GM21526 (cell line): ENCODE measurements at regions not wholly inside any gene's neighbourhood (a gene's known extent, or its start where the extent isn't known, plus 50 kb on each side); places are given as distances from the start of the nearest gene placed in this dataset.

Source experiments
- ATAC-seq: cut with Tn5 transposase; IDR thresholded peaks from one replicate; pipeline ENCODE4 v1.9.1; 2021; ENCODE audit warnings: moderate library complexity; ENCODE audit not compliant: unreplicated experiment, low FRiP score

- no peak for ATAC-seq
These were observed 272.1 kb upstream of the TTC14 start for GRCh38 chr3:180329847-180330246.

- no peak for ATAC-seq
These were observed 271.5 kb upstream of the TTC14 start for GRCh38 chr3:180330440-180330839.

- ATAC-seq: peak; percentile 64
These were observed 269.4 kb upstream of the TTC14 start for GRCh38 chr3:180332608-180333007.

GRCh38 chr3:180335050-180335449, 266.9 kb upstream of the TTC14 start:
- no peak for ATAC-seq

- no peak for ATAC-seq
These were observed 261.6 kb upstream of the TTC14 start for GRCh38 chr3:180340395-180340794.

GRCh38 chr3:180341516-180341915, 260.4 kb upstream of the TTC14 start:
- no peak for ATAC-seq

DNA sequence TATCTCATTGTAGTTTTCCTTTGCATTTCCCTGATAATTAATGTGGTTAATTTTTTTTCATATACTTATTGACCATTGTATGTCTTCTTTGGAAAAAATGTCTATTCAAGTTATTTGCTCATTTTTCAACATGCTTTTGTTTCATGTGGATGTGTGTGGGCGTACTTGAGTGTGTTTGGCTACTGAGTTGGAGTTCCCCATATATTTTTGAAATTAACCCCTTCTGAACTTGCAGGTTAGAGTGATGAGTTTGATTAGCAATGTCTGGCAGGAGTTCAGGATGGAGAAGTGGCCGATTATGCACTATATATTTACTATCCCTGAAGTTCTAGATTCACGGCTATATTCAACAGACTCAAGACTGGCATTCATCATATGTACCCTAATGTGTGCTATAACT, 250.4 kb upstream of the TTC14 start:
- no peak for ATAC-seq

DNA sequence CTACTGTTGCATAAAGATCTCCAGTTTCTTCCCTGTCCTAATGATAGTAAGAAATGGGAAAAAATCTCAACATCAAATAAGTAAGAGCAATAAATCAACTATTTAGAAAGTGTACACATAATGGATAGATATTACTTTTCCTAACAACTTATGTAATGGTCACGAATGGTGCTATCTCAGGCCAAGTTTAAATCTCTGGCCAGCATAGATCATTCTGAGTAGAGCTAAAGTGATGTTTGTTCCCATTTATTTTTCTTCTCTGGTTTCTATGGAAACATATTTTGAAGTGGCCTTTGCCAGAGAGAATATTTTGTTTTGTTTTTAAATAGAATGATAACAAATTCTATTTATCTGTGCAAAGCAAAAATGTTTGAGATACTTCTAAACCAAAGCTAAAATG, 249.7 kb upstream of the TTC14 start:
- no peak for ATAC-seq

GRCh38 chr3:180354214-180354613, 247.7 kb upstream of the TTC14 start:
- no peak for ATAC-seq

DNA sequence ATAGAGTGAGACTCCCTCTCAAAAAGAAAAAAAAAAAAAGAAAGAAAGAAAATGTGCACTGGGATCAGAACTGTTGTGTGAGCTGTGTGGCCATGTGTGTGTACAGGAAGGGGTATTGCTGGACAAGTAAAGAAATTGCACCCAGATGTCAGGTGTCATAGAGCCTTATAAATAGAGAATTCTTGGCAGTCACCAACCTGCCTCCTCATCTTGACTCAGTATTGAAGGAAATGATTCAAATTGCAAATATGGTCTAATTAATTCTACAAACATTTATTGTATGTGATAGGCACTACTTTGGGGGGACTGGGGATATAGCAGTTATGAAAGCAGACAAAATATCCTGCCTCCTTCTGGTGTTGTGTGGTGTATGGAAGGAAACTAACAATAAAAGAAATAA, 243.8 kb upstream of the TTC14 start:
- no peak for ATAC-seq

DNA sequence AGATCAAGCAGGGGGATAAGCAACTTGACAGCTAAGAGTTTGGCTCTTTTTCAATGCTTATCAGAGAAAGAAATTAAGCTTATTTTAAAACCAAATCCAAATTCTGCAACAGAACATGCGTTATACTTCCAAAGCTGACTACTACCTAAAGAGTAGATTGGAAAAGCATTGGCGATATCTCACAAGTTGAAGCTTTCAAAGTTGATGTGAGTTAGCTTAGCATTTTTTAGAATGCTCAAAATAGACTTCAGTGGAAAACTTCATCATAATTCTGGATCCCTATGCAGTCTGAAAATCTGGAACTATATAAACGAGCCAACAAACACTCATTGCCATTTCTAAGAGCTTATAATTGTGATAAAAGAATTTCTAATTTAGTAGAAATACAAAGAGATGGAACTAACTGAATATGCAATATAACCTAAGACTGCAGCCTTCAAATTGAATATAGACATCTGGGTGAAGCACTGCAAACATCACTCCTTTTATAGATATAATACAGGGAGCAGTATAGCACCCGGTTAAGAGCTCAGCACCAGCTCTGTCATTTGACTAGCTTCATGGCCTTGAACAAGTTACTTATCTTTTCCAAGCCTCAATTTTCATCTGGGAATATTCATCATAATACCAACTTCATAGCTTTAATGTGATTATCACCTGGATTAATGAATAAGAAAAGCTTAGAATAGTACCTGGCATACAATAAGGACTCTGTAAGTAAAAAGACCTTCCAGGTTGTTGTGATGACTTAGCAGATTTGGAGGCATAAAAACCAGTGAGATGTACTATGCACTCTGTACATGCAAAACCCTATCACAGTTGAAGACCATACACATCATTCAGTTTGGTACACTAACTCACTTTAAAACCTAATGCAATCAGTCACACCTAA, 242.7 kb upstream of the TTC14 start:
- ATAC-seq: no peak

- ATAC-seq: no peak
These were observed 242.0 kb upstream of the TTC14 start for GRCh38 chr3:180359953-180360279.

DNA sequence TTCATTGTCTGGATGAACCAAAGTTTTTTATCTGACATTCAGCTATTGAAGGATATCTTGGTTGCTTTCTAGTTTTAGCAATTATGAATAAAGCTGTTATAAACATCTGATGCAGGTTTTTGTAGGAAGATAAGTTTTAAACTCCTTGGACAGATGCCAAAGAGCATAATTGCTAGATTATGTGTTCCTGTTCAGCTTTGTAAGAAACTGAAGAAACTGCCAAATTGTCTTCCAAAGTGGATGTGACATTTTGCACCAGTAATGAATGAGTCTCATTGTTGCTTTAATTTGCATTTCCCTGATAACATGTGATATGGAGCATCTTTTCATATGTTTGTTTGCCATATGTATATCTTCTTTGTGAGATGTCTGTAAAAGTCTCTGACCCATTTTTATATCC, 239.9 kb upstream of the TTC14 start:
- ATAC-seq: no peak

DNA sequence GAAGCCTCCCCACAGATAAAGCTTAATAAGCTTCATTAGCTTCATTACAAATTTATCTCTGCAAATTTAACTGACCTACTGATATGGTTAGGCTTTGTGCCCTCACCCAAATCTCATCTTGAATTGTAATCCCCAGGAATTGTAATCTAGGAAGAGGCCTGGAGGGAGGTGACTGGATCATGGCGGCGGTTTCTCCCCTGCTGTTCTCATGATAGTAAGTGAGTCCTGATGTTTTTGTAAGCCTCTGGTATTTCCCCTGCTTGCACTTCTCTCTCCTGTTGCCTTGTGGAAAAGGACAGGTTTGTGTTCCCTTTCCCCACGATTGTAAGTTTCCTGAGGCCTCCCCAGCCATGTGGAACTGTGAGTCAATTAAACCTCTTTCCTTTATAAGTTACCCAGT, 226.1 kb upstream of the TTC14 start:
- no peak for ATAC-seq

DNA sequence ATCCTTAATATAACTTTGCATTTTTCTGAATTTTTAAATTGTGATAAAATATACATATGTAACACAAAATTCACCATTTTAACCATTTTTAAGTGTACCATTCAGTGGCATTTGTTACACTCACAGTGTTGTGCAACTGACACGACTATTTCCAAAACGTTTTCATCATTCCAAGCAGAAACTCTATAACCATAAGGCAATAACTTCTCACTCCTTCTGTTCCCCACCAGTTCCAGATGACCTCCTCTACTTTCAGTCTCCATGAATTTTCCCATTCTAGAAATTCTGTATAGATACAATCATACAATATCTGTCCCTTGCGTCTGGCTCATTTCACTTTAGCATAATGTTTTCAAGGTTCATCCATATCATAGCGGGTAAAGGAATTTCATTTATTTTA, 223.5 kb upstream of the TTC14 start:
- ATAC-seq: no peak

DNA sequence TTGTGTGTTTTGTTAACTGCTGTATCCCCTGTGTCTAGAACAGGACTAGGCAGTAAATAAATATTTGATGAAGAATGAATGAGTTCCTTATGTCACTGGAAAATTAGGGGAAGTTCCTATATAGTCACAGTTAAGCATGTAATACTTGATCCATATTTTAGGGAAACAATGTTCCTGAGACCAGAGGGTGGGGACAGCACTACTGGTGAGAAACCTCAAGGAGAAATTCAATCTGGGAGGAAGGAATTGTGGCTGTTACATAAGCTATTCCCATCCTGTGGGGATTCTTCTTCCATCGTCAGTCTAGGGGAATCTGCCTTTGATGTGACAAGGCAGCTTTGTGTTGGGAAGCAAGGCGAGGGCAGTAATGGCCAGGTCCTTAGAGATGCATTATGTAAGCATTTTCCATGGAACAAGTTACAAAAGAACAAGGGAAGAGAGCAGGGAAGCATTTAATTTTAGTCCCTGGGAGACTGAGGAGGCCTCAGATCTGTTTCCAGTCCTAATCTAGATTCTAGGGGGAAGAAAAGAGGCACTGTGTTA, 219.3 kb upstream of the TTC14 start:
- no peak for ATAC-seq

- no peak for ATAC-seq
These were observed 218.5 kb upstream of the TTC14 start for GRCh38 chr3:180383332-180384020.

GRCh38 chr3:180390313-180390712, 211.7 kb upstream of the TTC14 start:
- no peak for ATAC-seq

- ATAC-seq: no peak
These were observed 211.0 kb upstream of the TTC14 start for GRCh38 chr3:180391001-180391400.

DNA sequence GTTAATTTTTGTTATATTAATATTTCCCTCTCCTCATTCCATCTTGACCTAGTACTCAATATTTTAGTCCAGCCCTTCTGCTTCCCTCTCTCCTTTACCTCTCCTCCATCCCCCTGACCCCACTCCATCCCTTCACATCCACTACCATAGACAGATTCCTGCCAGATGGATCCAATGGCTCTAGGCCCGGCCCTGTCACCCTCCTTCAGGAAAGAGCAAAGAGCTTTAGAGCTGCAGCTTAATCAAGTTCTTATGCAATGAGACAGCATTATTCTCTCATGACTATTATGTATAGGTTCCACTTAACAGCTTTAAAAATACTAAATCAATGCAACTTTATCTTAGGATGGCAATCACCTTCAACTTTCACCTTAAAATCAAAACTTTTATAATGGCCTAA, 200.7 kb upstream of the TTC14 start:
- ATAC-seq: no peak

DNA sequence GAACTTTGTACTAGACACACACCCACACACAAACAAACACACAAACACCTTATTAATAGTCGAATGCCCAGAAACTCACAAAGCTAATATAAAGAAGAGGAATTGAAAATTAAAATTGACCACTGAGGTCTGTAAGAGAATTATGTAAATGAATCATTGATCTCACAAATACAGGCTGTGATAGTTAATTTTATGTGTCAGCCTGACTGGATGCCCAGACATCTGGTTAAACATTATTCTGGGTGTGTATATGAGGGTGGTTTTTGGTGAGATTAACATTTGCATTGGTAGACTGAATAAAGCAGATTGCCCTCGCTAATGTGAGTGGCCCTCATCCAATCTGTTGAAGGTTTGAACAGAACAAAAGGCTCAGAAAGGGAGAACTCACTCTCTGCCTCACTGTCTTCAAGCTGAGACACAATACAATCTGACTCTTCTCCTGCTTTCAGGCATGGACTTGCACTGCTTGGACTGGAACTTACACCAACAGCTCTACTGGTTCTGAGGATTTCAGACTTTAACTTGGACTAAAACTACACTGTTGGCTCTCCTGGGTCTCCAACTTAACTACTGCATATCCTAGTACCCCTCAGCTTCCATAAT, 199.4 kb upstream of the TTC14 start:
- no peak for ATAC-seq
